ENCODE measurements at regions not wholly inside any gene's neighbourhood (a gene's known extent, or its start where the extent isn't known, plus 50 kb on each side); places are given as distances from the start of the nearest gene placed in this dataset.

GRCh38 chr12:69054343-69055056 is 121.5 kb upstream of the CPM start:
- no peak for DNase-seq (ENCODE audit: low spot score in 2 of 2)
- no peak for TF ChIP-seq POLR2A (IDR thresholded peaks at IDR 0.05)
- TF ChIP-seq CTCF (IDR thresholded peaks at IDR 0.05): no peak
- intact Hi-C loops (cut with DNase I; ENCODE audit: low total_unique reads): no loop called here
- H3K4me3 ChIP-seq (ENCODE audit: low read depth, poor library complexity, severe bottlenecking): no peak overlapping the region
- WGBS, 2 donors: 93 to 95% methylated on average over 7 of the region's 7 CpGs

- intact Hi-C loops (cut with DNase I; ENCODE audit: low total_unique reads): no loop called here
- TF ChIP-seq POLR2A (IDR thresholded peaks at IDR 0.05) (no peak), CTCF (IDR thresholded peaks at IDR 0.05) (no peak)
- no peak overlapping the region for H3K4me3 ChIP-seq (ENCODE audit: low read depth, poor library complexity, severe bottlenecking)
- 71 to 73% methylated on average over 2 of the region's 2 CpGs for WGBS, 2 donors
- DNase-seq (ENCODE audit: low spot score in 2 of 2): no peak
Measured at GRCh38 chr12:69055280-69055679, 122.3 kb upstream of the CPM start.

- peak in 1 of 2 donors; percentile 48 for DNase-seq (ENCODE audit: low spot score in 2 of 2)
- TF ChIP-seq CTCF (IDR thresholded peaks at IDR 0.05): no peak
- no peak for TF ChIP-seq POLR2A (IDR thresholded peaks at IDR 0.05)
- intact Hi-C loops (cut with DNase I; ENCODE audit: low total_unique reads): no loop called here
- no peak overlapping the region for H3K4me3 ChIP-seq (ENCODE audit: low read depth, poor library complexity, severe bottlenecking)
- WGBS, 2 donors: 74 to 77% methylated on average over 4 of the region's 4 CpGs
Measured at GRCh38 chr12:69055706-69056105, 122.7 kb upstream of the CPM start.

GRCh38 chr12:69056743-69057515 is 124.0 kb upstream of the CPM start:
- H3K4me3 ChIP-seq (ENCODE audit: low read depth, poor library complexity, severe bottlenecking): no peak overlapping the region
- no peak for TF ChIP-seq CTCF (IDR thresholded peaks at IDR 0.05)
- no peak for TF ChIP-seq POLR2A (IDR thresholded peaks at IDR 0.05)
- intact Hi-C loops (cut with DNase I; ENCODE audit: low total_unique reads): no loop called here
- WGBS, 2 donors: 23 to 30% methylated on average over 2 of the region's 2 CpGs
- DNase-seq (ENCODE audit: low spot score in 2 of 2): no peak

- WGBS, 2 donors: 72 to 79% methylated on average over 3 of the region's 3 CpGs
- intact Hi-C loops (cut with DNase I; ENCODE audit: low total_unique reads): no loop called here
- H3K4me3 ChIP-seq (ENCODE audit: low read depth, poor library complexity, severe bottlenecking): no peak overlapping the region
- DNase-seq (ENCODE audit: low spot score in 2 of 2): no peak
- TF ChIP-seq POLR2A (IDR thresholded peaks at IDR 0.05): no peak
- no peak for TF ChIP-seq CTCF (IDR thresholded peaks at IDR 0.05)
Measured at GRCh38 chr12:69057742-69058141, 124.8 kb upstream of the CPM start.

All from lower leg skin (tissue), 4 donors.